ENCODE measurements at regions not wholly inside any gene's neighbourhood (a gene's known extent, or its start where the extent isn't known, plus 50 kb on each side); places are given as distances from the start of the nearest gene placed in this dataset.
"Not testable (repeated sequence)": the region's sequence is repeated elsewhere in the genome, so short reads cannot be mapped to it uniquely, and the experiment has no call there.

GRCh38 chr15:79775821-79776220 lies 121.0 kb downstream of the MTHFS start:
- DNase-seq, result no peak

GRCh38 chr15:79777916-79778315 lies 118.9 kb downstream of the MTHFS start:
- no peak for DNase-seq

- DNase-seq, result no peak
Observed at GRCh38 chr15:79778378-79778990, 118.3 kb downstream of the MTHFS start.

- DNase-seq, result no peak
Observed at GRCh38 chr15:79779746-79780145, 117.1 kb downstream of the MTHFS start.

GRCh38 chr15:79782307-79782706 lies 114.5 kb downstream of the MTHFS start:
- DNase-seq, result not testable (repeated sequence)
